Myocyte (in vitro differentiated cells): ENCODE measurements at regions not wholly inside any gene's neighbourhood (a gene's known extent, or its start where the extent isn't known, plus 50 kb on each side); places are given as distances from the start of the nearest gene placed in this dataset.
"Not testable (repeated sequence)": the region's sequence is repeated elsewhere in the genome, so short reads cannot be mapped to it uniquely, and the experiment has no call there.

ENCODE experiments used
- DNase-seq: peaks from one replicate; pipeline ENCODE4 v3.0.0-alpha.2; 2012; ENCODE audit warnings: low read depth

- no peak for DNase-seq
Observed at GRCh38 chr2:160550048-160550447, 56.4 kb upstream of the RBMS1 start.

DNA sequence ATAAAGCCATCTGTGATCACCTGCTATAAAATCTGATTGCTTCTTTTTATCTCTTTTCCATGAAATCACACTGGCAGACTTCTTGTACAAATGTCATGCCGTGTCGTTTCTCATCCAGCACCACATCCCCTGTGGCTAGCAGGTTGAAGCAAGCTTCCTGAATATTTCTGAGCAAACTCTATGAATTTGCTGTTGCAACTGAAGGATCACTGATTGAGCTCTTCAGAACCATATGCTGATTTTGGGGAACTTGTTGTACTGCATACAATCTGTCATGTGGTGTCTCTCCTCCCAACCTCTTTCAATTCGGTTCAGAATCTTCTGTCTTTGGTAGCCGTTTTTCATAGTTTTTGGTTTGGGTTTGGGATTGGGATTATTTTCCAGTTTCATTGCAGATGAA, 57.7 kb upstream of the RBMS1 start:
- DNase-seq: no peak

DNA sequence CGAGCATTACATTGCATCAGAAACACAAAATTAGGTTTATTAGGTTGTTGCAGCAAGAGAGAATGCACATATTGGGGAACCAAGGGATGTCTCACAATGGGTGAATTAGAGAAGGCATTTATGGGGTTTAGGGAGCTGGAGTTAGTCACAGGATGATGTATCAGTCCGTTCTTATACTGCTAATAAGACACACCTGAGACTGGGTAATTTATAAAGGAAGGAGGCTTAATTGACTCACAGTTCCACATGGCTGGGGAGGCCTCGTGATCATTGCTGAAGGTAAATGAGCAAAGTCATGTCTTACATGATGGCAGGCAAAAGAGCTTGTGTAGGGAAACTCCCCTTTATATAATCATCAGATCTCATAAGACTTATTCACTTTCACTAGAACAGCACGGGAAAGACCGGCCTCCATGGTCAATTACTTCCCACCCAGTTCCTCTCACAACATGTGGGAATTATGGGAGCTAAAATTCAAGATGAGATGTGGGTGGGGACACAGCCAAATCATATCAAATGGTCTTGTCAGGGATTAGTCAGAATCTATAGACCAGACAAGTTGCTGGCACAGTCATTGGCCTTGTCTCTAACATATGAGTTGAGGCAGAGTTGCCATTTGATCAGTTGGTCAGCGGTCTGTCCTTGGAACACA, 61.9 kb upstream of the RBMS1 start:
- no peak for DNase-seq

DNA sequence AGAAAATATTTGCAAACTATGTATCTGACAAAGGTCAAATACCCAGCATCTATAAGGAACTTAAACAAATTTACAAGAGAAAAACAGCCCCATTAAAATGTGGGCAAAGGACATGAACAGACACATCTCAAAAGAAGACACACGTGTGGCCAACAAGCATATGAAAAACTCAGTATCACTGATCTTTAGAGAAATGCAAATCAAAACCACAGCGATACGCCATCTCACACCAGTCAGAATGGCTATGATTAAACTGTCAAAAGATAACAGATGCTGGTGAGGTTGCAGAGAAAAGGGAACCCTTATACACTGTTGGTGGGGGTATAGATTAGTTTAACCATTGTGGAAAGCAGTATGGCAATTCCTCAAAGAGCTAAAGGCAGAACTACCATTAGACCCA, 64.3 kb upstream of the RBMS1 start:
- DNase-seq: no peak

DNA sequence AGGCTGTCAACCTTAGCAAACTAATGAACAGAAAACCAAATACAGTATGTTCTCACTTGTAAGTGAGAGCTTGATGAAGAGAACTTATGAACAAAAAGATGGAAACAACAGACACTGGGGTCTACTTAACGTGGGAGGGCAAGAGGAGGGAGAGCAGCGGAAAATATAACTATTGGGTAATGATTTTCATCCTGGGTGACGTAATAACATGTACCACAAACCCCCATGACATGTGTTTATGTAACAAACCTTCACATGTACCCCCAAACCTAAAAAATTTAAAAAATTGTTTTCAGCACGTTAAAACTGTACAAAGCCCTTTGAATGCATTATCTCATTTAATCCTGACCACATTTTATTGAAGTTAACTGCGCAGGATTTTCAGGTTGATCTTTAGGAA, 64.9 kb upstream of the RBMS1 start:
- no peak for DNase-seq

DNA sequence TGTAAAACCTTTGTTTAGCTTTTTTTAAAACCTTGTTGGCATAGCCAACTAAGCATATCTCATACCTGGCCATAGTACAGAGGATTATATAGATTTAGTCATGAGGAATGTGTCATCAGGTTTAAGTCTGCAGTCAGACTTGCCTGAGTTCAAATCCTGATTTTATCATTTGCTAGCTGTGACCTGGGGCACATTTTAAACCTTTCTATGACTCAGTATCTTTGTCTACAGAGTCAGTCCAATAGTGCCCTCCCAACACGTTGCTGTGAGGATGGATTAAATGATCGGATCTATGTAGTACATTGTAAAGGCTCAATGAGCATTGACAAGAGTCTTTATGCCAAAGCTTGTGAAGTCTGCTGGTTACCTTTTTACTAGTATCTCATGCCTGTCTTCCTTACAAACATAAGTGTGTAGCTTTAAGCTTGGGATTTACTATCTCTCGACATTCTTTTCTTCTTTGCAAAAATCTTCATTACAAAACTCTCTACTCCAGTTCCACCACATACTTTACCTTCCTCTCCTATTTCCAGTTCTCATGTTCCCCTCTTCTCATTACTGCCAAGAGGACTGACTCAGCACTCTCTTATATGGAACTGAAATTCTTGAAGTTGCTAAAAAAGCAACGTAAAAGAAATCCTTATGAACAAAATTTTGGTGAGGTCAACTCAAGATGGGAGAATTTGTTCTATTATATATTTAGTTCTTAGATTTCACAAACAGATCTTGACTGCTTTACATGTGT, 68.1 kb upstream of the RBMS1 start:
- peak; percentile 44 for DNase-seq

DNA sequence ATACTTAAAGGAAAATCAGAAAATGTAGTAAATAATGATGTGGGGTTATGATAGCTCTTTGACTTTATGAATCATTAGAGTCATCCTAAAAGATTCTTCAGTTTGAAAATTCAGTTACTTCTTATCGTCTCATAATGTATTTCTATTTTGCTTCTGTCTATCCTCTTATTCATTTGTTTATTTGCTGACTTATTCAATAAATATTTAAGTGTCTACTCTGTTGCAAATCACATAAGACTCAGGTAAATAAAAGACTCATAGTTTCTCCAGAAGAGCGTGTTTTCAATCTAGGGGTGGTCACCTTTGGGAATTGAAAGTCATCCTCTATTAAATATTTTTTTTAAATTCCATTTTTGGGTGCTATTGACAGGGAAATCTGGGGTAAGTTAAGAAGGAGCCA, 69.1 kb upstream of the RBMS1 start:
- no peak for DNase-seq

GRCh38 chr2:160564591-160564990, 71.0 kb upstream of the RBMS1 start:
- DNase-seq: no peak

GRCh38 chr2:160565099-160565845, 71.7 kb upstream of the RBMS1 start:
- no peak for DNase-seq

- DNase-seq: no peak
Observed at GRCh38 chr2:160566717-160567116, 73.1 kb upstream of the RBMS1 start.

- no peak for DNase-seq
Observed at GRCh38 chr2:160568856-160569255, 75.2 kb upstream of the RBMS1 start.

- no peak for DNase-seq
Observed at GRCh38 chr2:160570376-160570775, 76.8 kb upstream of the RBMS1 start.

- DNase-seq: peak; percentile 70
Observed at GRCh38 chr2:160574468-160575140, 81.0 kb upstream of the RBMS1 start.

- DNase-seq: no peak
Observed at GRCh38 chr2:160575368-160575767, 81.8 kb upstream of the RBMS1 start.

- DNase-seq: no peak
Observed at GRCh38 chr2:160576054-160576499, 82.5 kb upstream of the RBMS1 start.

GRCh38 chr2:160577081-160577480, 83.5 kb upstream of the RBMS1 start:
- DNase-seq: not testable (repeated sequence)

GRCh38 chr2:160581035-160581434, 87.4 kb upstream of the RBMS1 start:
- DNase-seq: peak; percentile 44

DNA sequence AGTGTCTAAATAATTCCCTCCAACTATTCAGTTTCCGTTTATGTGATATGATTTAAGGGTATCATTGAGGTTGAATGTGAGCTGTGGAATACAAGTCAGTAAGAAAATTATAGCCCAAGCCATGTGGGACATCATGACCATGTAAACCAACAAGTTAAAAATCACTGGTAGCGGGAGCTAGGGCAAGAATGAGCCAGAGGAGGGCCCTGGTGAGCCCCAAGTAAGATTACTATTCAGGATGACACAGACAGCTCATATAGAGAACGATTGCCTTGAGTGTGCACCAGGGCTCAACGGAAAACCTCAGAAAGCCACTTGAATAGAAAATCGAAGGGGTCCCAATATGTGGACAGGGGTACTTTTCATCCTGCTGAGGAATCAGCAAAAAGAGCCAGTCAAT, 87.8 kb upstream of the RBMS1 start:
- no peak for DNase-seq

- DNase-seq: no peak
Observed at GRCh38 chr2:160582081-160582480, 88.5 kb upstream of the RBMS1 start.

GRCh38 chr2:160582490-160583145, 89.0 kb upstream of the RBMS1 start:
- peak; percentile 59 for DNase-seq

GRCh38 chr2:160583146-160583535, 89.5 kb upstream of the RBMS1 start:
- DNase-seq: peak; percentile 61
